ENCODE measurements at regions not wholly inside any gene's neighbourhood (a gene's known extent, or its start where the extent isn't known, plus 50 kb on each side); places are given as distances from the start of the nearest gene placed in this dataset.

GRCh38 chr6:14431385-14432330 lies 314.1 kb downstream of the CD83 start:
- no peak for DNase-seq (ENCODE audit: low read depth)

- DNase-seq (ENCODE audit: low read depth) = no peak
Observed at GRCh38 chr6:14434916-14435690, 317.5 kb downstream of the CD83 start.

GRCh38 chr6:14436592-14437132 lies 319.1 kb downstream of the CD83 start:
- DNase-seq (ENCODE audit: low read depth) = no peak

- DNase-seq (ENCODE audit: low read depth) = no peak
Observed at GRCh38 chr6:14439419-14439818, 321.8 kb downstream of the CD83 start.

GRCh38 chr6:14440215-14440910 lies 322.8 kb downstream of the CD83 start:
- no peak for DNase-seq (ENCODE audit: low read depth)

- no peak for DNase-seq (ENCODE audit: low read depth)
Observed at GRCh38 chr6:14440940-14441781, 323.6 kb downstream of the CD83 start.

- DNase-seq (ENCODE audit: low read depth) = no peak
Observed at GRCh38 chr6:14442242-14442641, 324.7 kb downstream of the CD83 start.

- no peak for DNase-seq (ENCODE audit: low read depth)
Observed at GRCh38 chr6:14443629-14444268, 326.2 kb downstream of the CD83 start.

- DNase-seq (ENCODE audit: low read depth) = no peak
Observed at GRCh38 chr6:14444295-14444972, 326.9 kb downstream of the CD83 start.

GRCh38 chr6:14447240-14447639 lies 329.7 kb downstream of the CD83 start:
- no peak for DNase-seq (ENCODE audit: low read depth)

- no peak for DNase-seq (ENCODE audit: low read depth)
Observed at GRCh38 chr6:14448246-14448645, 330.7 kb downstream of the CD83 start.

GRCh38 chr6:14450133-14450504 lies 332.5 kb downstream of the CD83 start:
- DNase-seq (ENCODE audit: low read depth) = no peak

- DNase-seq (ENCODE audit: low read depth) = no peak
Observed at GRCh38 chr6:14450578-14450977, 333.0 kb downstream of the CD83 start.

GRCh38 chr6:14451594-14452374 lies 334.2 kb downstream of the CD83 start:
- no peak for DNase-seq (ENCODE audit: low read depth)

GRCh38 chr6:14452567-14453527 lies 335.3 kb downstream of the CD83 start:
- DNase-seq (ENCODE audit: low read depth) = no peak

GRCh38 chr6:14453712-14454472 lies 336.3 kb downstream of the CD83 start:
- no peak for DNase-seq (ENCODE audit: low read depth)

GRCh38 chr6:14454473-14454775 lies 336.9 kb downstream of the CD83 start:
- DNase-seq (ENCODE audit: low read depth) = no peak

- DNase-seq (ENCODE audit: low read depth) = no peak
Observed at GRCh38 chr6:14455427-14455826, 337.9 kb downstream of the CD83 start.
